ENCODE measurements at regions not wholly inside any gene's neighbourhood (a gene's known extent, or its start where the extent isn't known, plus 50 kb on each side); places are given as distances from the start of the nearest gene placed in this dataset.

- intact Hi-C loops (cut with DNase I; ENCODE audit: low total_unique reads): no loop called here
- DNase-seq (ENCODE audit: low spot score in 2 of 2): no peak
- H3K4me3 ChIP-seq (ENCODE audit: low read depth, poor library complexity, severe bottlenecking): no peak overlapping the region
- no peak for TF ChIP-seq POLR2A (IDR thresholded peaks at IDR 0.05)
- TF ChIP-seq, protein P1, sequence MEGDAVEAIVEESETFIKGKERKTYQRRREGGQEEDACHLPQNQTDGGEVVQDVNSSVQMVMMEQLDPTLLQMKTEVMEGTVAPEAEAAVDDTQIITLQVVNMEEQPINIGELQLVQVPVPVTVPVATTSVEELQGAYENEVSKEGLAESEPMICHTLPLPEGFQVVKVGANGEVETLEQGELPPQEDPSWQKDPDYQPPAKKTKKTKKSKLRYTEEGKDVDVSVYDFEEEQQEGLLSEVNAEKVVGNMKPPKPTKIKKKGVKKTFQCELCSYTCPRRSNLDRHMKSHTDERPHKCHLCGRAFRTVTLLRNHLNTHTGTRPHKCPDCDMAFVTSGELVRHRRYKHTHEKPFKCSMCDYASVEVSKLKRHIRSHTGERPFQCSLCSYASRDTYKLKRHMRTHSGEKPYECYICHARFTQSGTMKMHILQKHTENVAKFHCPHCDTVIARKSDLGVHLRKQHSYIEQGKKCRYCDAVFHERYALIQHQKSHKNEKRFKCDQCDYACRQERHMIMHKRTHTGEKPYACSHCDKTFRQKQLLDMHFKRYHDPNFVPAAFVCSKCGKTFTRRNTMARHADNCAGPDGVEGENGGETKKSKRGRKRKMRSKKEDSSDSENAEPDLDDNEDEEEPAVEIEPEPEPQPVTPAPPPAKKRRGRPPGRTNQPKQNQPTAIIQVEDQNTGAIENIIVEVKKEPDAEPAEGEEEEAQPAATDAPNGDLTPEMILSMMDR (IDR thresholded peaks at IDR 0.05): no peak
- 87 to 94% methylated on average over 6 of the region's 6 CpGs for whole genome bisulfite sequencing, 2 donors
These were observed 221.7 kb downstream of the ZNF608 start for GRCh38 chr5:124524552-124525232.

GRCh38 chr5:124523897-124524296 lies 222.5 kb downstream of the ZNF608 start:
- DNase-seq (ENCODE audit: low spot score in 2 of 2): no peak
- intact Hi-C loops (cut with DNase I; ENCODE audit: low total_unique reads): no loop called here
- H3K4me3 ChIP-seq (ENCODE audit: low read depth, poor library complexity, severe bottlenecking): no peak overlapping the region
- 71 to 74% methylated on average over 5 of the region's 5 CpGs for WGBS, 2 donors
- TF ChIP-seq POLR2A (IDR thresholded peaks at IDR 0.05): no peak
- TF ChIP-seq, protein P1 (IDR thresholded peaks at IDR 0.05): no peak

DNA sequence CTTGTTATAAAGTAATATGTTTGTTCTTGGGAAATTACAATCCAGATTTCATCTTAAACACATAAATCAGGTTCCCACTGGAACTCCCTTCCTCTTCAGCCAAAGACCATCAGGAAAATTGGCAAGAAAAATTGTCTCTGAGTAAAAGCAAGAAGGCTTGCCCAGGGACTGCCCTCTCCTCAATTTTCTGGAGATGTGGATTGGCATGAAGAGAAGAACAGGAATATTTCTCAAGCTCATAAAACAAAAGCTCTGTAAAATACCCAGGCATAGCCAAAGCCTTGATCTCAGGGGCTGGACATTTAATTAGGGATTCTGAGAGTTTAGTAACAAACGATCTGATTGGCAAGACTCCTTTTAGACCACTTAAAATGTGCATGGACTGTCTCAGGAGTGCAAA lies 223.4 kb downstream of the ZNF608 start:
- no peak for DNase-seq (ENCODE audit: low spot score in 2 of 2)
- TF ChIP-seq POLR2A (IDR thresholded peaks at IDR 0.05): no peak
- TF ChIP-seq, protein P1 (IDR thresholded peaks at IDR 0.05): no peak
- H3K4me3 ChIP-seq (ENCODE audit: low read depth, poor library complexity, severe bottlenecking): no peak overlapping the region
- 35 to 37% methylated on average over 1 of the region's 1 CpG for WGBS, 2 donors
- intact Hi-C loops (cut with DNase I; ENCODE audit: low total_unique reads): no loop called here

DNA sequence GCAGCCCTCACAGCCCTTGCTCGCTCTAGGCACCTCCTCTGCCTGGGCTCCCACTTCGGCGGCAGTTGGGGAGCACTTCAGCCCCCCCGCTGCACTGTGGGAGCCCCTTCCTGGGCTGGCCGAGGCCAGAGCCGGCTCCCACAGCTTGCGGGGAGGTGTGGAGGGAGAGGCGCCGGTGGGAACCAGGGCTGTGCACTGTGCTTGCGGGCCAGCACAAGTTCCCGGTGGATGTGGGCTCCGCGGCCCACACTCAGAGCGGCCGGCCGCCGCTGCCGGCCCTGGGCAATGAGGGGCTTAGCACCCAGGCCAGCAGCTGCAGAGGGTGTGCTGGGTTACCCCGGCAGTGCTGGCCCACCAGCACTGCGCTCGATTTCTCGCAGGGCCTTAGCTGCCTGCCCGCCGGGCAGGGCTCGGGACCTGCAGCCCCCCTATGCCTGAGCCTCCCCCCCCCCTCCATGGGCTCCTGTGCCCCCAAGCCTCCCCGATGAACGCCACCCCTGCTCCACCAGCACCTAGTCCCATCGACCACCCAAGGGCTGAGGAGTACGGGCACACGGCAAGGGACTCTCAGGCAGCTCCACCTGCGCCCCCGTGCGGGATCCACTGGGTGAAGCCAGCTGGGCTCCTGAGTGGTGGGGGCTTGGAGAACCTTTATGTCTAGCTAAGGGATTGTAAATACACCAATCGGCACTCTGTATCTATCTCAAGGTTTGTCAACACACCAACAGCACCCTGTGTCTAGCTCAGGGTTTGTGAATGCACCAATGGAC lies 224.8 kb downstream of the ZNF608 start:
- WGBS, 2 donors: 85 to 90% methylated on average over 19 to 29 of the region's 34 CpGs

DNA sequence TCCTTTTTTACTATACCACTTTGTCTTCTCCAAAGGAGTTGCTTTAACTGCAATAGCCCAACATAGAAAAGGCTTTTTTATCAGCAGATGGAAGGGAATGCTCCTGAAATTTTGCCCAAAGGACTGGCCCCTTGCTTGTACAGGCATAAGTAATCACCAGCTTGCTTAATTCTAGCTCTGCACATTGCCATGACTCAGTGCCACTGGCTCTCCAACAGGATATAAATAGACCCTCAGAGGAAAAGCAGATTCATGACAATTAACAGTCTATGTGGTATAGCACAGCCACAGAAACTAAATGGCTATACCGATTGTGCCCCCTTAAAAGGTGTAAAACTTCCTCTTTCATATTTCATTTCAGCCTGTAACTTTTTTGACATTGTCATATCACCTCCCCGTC lies 227.0 kb downstream of the ZNF608 start:
- 53 to 61% methylated on average over 2 of the region's 2 CpGs for WGBS, 2 donors
- DNase-seq (ENCODE audit: low spot score in 2 of 2): no peak
- no peak overlapping the region for H3K4me3 ChIP-seq (ENCODE audit: low read depth, poor library complexity, severe bottlenecking)
- TF ChIP-seq, protein P1 (IDR thresholded peaks at IDR 0.05): no peak
- no peak for TF ChIP-seq POLR2A (IDR thresholded peaks at IDR 0.05)
- intact Hi-C loops (cut with DNase I; ENCODE audit: low total_unique reads): no loop called here

More for the DNA sequence above, 224.8 kb downstream of the ZNF608 start:
- intact Hi-C loops (cut with DNase I; ENCODE audit: low total_unique reads): no loop called here
- TF ChIP-seq POLR2A (IDR thresholded peaks at IDR 0.05): no peak
- TF ChIP-seq, protein P1 (IDR thresholded peaks at IDR 0.05): no peak
- H3K4me3 ChIP-seq (ENCODE audit: low read depth, poor library complexity, severe bottlenecking): no peak overlapping the region
- DNase-seq (ENCODE audit: low spot score in 2 of 2): no peak

Data from lower leg skin (tissue), 4 donors.